Erythroblast (primary cell): ENCODE measurements at regions not wholly inside any gene's neighbourhood (a gene's known extent, or its start where the extent isn't known, plus 50 kb on each side); places are given as distances from the start of the nearest gene placed in this dataset.

Experiments
- GATA1 ChIP-seq: IDR thresholded peaks from 2 replicates; pipeline ENCODE4 v1.6.1; 2011; ENCODE audit warnings: low read depth, mild to moderate bottlenecking, control low read depth, low read length, moderate library complexity
- POLR2A ChIP-seq: IDR thresholded peaks from 2 replicates; pipeline ENCODE4 v1.6.1; 2011; ENCODE audit warnings: mild to moderate bottlenecking, low read length

GRCh38 chr20:17827759-17828559, 128.2 kb downstream of the BANF2 start:
- no peak for TF ChIP-seq POLR2A
- TF ChIP-seq GATA1: no peak
